HFFc6 (cell line): ENCODE measurements at regions not wholly inside any gene's neighbourhood (a gene's known extent, or its start where the extent isn't known, plus 50 kb on each side); places are given as distances from the start of the nearest gene placed in this dataset.

ENCODE experiments used
- DNase-seq: peaks from one replicate; pipeline ENCODE4 v3.0.0-alpha.2; 2018
- H3K27ac Mint-ChIP-seq: 2 replicates; pipeline ENCODE4 v1.8.0; 2020; ENCODE audit warnings: mild to moderate bottlenecking, mixed read lengths
- H3K27me3 Mint-ChIP-seq: 2 replicates; pipeline ENCODE4 v1.8.0; 2021; ENCODE audit warnings: mild to moderate bottlenecking, moderate library complexity, mixed read lengths; ENCODE audit not compliant: insufficient read depth
- H3K36me3 Mint-ChIP-seq: 2 replicates; pipeline ENCODE4 v1.8.0; 2021; ENCODE audit warnings: low read depth, mixed read lengths
- H3K4me1 Mint-ChIP-seq: 2 replicates; pipeline ENCODE4 v1.8.0; 2020; ENCODE audit warnings: low read depth, mixed read lengths
- H3K4me3 Mint-ChIP-seq: 2 replicates; pipeline ENCODE4 v1.8.0; 2020; ENCODE audit warnings: mild to moderate bottlenecking, moderate library complexity, mixed read lengths
- H3K9me3 Mint-ChIP-seq: 2 replicates; pipeline ENCODE4 v1.8.0; 2020; ENCODE audit warnings: mild to moderate bottlenecking, mixed read lengths
- CTCF ChIP-seq: fragments of 200-600 bp; sonication (generic); IDR thresholded peaks from 2 replicates; pipeline ENCODE4 v1.5.0; 2021; ENCODE audit warnings: antibody characterized with exemption, mild to moderate bottlenecking

- TF ChIP-seq CTCF, result no peak
These were observed 1746.4 kb downstream of the EFNA5 start for GRCh38 chr5:105924366-105924765.

GRCh38 chr5:105922574-105922973 is 1748.2 kb downstream of the EFNA5 start:
- H3K9me3 Mint-ChIP-seq, result peaks cover 31% of the 10 kb centered on the region
- no peak for TF ChIP-seq CTCF

More at GRCh38 chr5:105924366-105924765, 1746.4 kb downstream of the EFNA5 start:
- no peak overlapping the region for H3K27ac Mint-ChIP-seq
- peaks cover 40% of the 10 kb centered on the region for H3K9me3 Mint-ChIP-seq
- H3K36me3 Mint-ChIP-seq, result no peaks in the 10 kb centered on the region
- no peak for DNase-seq
- H3K4me1 Mint-ChIP-seq, result no peaks in the 10 kb centered on the region
- H3K27me3 Mint-ChIP-seq, result no peaks in the 10 kb centered on the region; the same call in 1 of the 2 replicates
- no peak overlapping the region for H3K4me3 Mint-ChIP-seq

GRCh38 chr5:105922080-105922479 is 1748.7 kb downstream of the EFNA5 start:
- TF ChIP-seq CTCF, result no peak
- Mint-ChIP-seq H3K9me3 (peaks cover 36% of the 10 kb centered on the region), H3K27me3 (no peaks in the 10 kb centered on the region; the same call in none of the 2 replicates), H3K4me3 (no peak overlapping the region), H3K27ac (no peak overlapping the region), H3K36me3 (no peaks in the 10 kb centered on the region), H3K4me1 (no peaks in the 10 kb centered on the region)
- no peak for DNase-seq

More at GRCh38 chr5:105922574-105922973, 1748.2 kb downstream of the EFNA5 start:
- Mint-ChIP-seq H3K4me3 (no peak overlapping the region), H3K36me3 (no peaks in the 10 kb centered on the region), H3K27me3 (no peaks in the 10 kb centered on the region; the same call in none of the 2 replicates), H3K27ac (no peak overlapping the region), H3K4me1 (no peaks in the 10 kb centered on the region)
- no peak for DNase-seq

- Mint-ChIP-seq H3K27me3 (no peaks in the 10 kb centered on the region; the same call in none of the 2 replicates), H3K36me3 (no peaks in the 10 kb centered on the region), H3K9me3 (peaks cover 24% of the 10 kb centered on the region), H3K27ac (no peak overlapping the region), H3K4me3 (no peak overlapping the region), H3K4me1 (no peaks in the 10 kb centered on the region)
- no peak for DNase-seq
- TF ChIP-seq CTCF, result no peak
These were observed 1753.5 kb downstream of the EFNA5 start for GRCh38 chr5:105917189-105917588.

GRCh38 chr5:105907016-105907415 is 1763.7 kb downstream of the EFNA5 start:
- Mint-ChIP-seq H3K27ac (no peak overlapping the region), H3K27me3 (no peaks in the 10 kb centered on the region), H3K4me3 (no peak overlapping the region), H3K9me3 (peaks cover 25% of the 10 kb centered on the region), H3K36me3 (no peaks in the 10 kb centered on the region), H3K4me1 (no peaks in the 10 kb centered on the region)
- DNase-seq, result no peak
- no peak for TF ChIP-seq CTCF

GRCh38 chr5:105905392-105905791 is 1765.3 kb downstream of the EFNA5 start:
- H3K27me3 Mint-ChIP-seq, result no peaks in the 10 kb centered on the region

More at GRCh38 chr5:105905392-105905791, 1765.3 kb downstream of the EFNA5 start:
- Mint-ChIP-seq H3K4me1 (no peaks in the 10 kb centered on the region), H3K36me3 (no peaks in the 10 kb centered on the region), H3K4me3 (no peak overlapping the region), H3K9me3 (peaks cover 22% of the 10 kb centered on the region), H3K27ac (no peak overlapping the region)
- DNase-seq, result no peak
- no peak for TF ChIP-seq CTCF
